Activated CD4-positive, alpha-beta T cell treated with anti-CD3 and anti-CD28 coated beads, Interleukin-2, Interleukin-6, amounts not matched to agents 100 ng/mL and 50 ng/mL, durations not matched to agents 16 hours and 8 hours (primary cell): ENCODE measurements at regions not wholly inside any gene's neighbourhood (a gene's known extent, or its start where the extent isn't known, plus 50 kb on each side); places are given as distances from the start of the nearest gene placed in this dataset.

Experiments
- DNase-seq: peaks from one replicate; pipeline ENCODE4 v3.0.0-alpha.2; 2020

GRCh38 chr18:55089610-55090009 lies 130.3 kb upstream of the CCDC68 start:
- no peak for DNase-seq

GRCh38 chr18:55088561-55088960 lies 129.3 kb upstream of the CCDC68 start:
- DNase-seq: no peak

DNA sequence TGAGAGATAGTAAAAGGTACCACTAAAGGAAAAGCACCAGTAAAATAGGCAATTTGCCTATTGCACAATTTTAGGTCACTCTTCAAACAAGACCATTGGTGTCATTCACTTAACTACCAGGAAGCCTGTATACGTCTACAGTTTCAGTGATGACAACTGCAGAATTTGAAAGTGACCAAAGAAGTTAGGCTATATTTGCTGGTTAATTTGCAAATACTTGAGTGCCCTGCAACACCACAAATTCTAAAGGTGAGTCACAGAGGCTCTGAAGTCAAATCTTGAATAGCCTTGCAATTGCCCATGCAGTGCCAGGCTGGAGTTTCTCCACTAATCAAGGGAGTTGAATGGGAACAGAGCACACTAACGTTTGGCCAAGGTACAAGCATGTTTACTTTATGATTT lies 128.7 kb upstream of the CCDC68 start:
- DNase-seq: no peak

DNA sequence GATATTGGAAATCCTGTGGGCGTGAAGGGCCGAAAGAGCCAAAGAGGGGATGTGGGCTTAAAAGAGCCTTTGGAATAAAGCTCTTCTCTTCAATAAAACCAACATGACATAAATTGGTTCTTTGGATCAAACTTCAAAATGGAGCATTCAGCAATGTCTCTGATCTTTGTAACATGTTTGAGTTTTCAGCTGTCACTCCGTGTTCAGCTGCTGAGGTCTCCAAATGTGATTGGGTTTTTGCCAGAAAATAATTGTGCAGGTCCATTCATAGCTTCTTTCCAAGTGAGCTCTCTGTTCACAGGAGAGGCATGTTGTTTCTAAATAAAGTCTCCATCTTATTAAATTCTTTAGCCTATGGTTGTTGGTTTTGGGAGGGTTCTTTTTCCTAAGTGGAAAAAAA lies 127.6 kb upstream of the CCDC68 start:
- DNase-seq: no peak

GRCh38 chr18:55085557-55086285 lies 126.5 kb upstream of the CCDC68 start:
- no peak for DNase-seq

GRCh38 chr18:55084550-55084949 lies 125.3 kb upstream of the CCDC68 start:
- DNase-seq: no peak

- no peak for DNase-seq
Observed at GRCh38 chr18:55083461-55083860, 124.2 kb upstream of the CCDC68 start.

DNA sequence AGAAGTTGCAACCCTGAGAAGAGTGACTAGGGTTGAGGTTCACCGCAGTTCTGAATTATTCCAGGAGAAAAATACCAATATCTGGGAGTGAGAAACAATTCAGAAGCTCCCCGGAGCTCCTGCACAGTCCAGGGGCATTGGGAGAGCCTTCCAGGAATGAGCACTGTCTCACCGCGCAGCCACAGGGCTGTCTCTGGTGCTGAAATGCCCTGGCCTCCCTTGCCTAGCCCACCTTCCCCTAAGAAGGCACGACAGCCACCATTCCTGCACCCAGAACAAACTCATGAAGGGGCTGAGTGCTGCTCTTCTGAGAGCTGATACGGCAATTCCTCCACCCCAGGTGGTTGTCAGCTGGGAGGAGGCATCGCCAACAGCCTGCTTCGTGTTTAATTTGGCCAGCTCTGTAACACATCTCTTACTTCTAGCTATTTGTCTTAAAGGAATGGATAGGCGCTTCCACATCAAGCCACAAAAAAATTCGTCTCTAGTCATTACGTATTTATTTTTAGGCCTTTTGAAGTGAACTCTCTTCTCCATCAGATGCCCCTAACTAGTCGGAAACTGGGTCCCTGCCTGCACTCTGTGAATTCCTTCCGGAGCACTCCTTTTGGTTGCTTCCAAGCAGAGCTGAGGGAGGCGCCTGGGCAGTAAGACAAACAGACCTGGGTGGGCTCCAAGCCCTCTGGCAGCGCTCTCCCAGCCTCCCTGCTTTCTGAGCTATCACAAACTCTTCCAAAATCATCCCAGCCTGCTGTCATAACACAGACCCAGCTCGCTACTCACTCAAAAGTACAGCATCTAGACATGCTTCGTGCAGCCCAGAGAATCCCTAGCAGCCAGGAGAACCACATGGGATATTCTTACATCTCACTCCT lies 120.5 kb upstream of the CCDC68 start:
- no peak for DNase-seq

DNA sequence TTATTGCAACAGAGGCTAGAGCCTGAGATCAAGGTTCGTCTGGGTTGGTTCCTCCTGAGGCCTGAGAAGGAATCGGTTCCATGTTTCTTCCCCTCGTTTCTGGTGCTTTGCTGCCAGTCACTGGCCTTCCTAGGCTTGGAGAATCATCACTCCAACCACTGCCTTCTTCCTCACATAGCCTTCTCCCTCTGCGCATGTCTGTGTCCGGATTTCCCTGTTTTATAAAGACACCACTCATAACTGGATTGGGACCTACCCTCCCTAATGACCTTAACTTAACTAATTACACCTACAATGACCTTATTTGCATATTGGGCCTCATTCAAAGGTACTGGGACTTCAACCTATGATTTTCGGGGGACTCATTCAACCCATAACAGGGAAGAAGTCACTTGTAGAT lies 119.8 kb upstream of the CCDC68 start:
- DNase-seq: no peak

- DNase-seq: no peak
Observed at GRCh38 chr18:55078303-55078932, 119.2 kb upstream of the CCDC68 start.

DNA sequence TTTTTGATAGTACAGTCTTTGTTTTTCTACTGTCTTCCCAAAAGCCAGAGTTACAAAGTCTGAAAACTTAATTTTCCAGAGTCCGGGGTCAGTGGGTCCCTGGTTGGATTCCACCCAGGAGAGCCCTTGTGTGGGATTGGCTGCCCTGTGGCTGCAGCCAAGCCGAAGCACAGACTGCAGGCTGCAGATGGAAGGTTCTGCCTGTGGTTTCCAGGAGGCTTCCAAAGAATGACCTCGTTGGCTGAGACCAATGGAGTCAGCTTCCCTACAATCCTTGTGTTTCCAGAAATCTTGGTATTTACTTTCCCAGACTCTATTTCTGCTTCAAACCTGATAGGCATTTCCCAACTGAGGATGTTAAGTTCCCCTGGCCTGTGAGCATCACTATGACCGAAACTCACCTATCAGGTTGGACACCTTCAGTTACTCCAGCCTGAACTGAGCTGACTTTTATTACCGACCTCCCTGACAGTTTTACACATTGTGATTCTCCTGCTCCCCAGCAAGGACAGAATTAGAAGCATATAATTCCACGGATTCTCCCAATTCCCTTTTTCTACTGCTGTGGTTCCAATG lies 117.5 kb upstream of the CCDC68 start:
- no peak for DNase-seq

DNA sequence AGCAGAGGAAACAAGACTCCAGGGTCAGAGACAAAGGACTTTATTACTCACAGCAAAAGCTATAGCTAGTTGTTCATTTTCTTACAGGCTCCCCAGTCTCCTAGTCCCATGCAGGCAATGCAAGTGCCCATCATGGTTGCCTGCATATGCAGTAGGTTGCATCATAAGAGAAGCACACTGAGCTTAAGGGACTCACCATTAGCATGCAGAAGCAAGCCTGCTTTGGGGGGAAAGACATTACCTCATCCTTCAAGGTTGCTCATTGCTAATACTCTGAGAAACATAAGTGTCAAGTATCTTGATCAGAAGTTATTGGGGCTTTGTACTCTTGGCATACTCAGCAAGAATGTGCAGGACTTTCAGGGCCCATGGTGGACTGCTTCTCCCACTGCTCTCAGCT lies 114.6 kb upstream of the CCDC68 start:
- DNase-seq: no peak

DNA sequence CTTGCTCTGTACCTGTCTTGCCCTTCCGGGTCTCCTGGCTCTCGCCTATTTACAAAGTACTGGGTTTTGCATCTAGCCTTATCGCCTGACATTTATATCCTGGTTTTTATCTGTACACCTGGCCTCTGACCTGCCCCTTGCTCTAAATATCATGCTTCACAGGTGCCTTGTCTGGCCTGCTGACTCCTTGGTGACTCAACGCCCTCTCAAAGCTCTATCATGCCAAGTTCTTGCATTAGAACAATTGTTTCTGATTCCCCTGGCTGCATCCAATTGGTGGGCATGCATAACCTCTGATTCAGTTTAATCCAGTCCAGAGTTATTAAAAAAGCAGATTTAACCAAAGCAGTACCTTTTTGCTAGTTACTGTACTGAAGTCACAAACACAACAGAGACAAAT lies 113.9 kb upstream of the CCDC68 start:
- DNase-seq: no peak

DNA sequence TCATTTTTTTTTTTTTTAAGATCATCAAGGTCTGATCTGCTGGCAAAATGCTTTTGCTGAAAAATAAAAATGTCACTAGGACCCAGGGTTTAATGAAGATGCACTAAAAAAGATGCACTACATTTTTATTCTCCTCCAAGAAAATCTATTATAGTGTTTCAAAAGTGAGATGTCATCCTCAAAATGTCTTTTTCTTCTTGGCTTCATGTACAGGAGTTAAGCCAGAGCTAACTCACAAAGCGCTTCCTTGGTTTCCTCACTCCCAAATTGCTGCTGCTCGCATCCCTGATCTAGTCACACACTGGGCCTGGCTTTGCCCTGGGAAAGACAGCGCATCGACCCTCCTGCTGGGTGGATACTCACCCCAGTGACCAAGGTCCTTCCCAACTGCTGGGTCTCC lies 113.4 kb upstream of the CCDC68 start:
- no peak for DNase-seq

DNA sequence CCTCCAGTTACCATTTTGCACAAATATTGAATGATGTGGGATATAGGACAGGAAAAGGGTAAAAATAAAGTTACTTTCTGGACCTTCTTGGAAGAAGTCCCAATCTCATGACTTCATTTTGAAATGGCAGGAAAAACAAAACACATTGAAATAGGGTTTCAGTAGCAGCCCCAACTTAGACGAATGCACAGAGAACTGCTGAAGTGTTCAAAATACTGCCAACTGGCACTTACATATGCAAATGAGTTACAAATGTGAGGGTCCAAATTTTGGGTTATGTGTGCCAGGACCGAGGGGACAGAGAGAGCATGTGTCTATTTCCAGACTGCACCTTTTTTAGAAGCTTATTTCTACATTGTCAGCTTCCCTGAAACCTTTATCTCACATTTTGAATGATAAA lies 112.9 kb upstream of the CCDC68 start:
- DNase-seq: no peak

DNA sequence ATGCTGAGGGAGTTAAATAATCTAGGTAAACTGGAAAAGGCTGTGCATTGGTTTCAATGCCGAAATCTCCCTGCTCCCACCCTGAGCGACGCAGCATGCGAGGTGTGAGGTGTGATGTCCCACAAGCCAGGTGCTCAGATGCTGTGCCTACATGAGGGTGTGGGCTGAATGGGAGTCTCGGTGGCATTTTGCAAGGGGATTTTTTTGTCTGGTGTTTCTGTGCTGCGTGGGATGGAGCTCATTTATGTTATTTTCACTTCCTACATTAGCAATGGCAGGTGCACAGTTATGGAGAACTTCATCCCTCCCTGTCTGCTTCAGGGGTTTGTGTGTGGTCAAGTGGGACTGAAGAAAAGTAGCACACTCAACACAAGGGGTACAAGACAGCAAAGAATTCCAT lies 110.2 kb upstream of the CCDC68 start:
- DNase-seq: no peak

GRCh38 chr18:55064760-55065159 lies 105.5 kb upstream of the CCDC68 start:
- DNase-seq: no peak

DNA sequence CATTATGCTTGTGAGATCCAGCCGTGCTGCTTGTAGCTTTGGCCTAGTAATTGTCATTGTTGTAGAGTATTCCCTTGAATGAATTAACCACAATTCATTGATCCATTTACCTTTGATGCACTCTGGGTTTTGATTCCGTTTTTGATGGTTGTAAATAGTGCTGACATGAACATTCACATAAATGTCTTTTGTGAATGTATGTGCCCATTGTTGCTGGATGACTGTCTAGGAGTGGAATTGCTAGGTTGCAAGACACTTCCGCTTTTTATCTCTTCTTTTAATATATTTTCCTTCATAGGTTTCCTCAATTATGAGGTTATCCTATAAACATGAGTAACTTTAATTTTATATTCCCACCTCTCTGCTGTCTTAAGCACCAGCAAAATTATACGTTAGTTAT lies 104.8 kb upstream of the CCDC68 start:
- DNase-seq: no peak

DNA sequence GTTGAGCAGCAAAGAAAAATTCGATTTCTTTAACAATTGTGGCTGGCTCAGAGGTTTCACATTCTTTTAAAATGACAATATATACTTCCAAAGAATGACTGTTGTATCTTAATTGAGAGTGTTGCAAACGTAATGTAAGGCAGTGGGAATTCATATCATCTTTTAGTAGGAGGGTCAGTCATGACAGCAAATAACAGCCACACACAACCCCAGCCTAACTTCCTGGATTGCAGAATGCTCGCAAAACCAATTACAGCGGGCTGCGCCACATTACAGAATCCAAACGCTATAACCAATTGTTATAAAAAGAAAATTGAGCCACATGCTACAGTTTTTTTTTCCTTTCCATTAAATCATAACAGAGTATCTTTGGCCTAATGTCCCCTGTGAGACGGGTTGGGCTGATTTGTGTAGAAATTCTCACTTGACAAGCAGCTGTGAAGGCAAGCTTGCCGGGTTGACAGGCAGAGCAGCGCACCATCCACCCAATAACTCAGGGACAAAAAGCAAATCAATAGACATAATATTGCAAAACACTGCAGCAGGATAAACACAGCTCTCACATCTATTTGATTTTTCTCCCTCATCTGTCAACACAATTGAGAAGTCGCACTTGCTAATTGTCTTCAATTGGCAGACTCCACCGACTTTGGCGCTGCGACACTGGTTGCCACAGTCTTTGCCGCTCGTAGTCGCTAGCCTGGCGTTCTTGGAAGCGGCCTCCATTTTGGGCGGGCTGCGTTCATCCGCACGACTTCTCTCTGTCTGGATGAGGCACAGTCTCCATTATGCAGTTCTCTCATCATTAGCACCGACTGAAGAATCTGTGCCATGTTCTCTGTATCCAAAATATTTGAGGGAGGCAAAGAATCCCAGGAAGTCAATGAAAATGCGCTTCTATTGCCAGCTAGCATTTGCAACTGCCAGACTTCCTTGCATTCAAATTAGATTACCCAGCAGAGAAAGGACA lies 95.0 kb upstream of the CCDC68 start:
- DNase-seq: no peak

DNA sequence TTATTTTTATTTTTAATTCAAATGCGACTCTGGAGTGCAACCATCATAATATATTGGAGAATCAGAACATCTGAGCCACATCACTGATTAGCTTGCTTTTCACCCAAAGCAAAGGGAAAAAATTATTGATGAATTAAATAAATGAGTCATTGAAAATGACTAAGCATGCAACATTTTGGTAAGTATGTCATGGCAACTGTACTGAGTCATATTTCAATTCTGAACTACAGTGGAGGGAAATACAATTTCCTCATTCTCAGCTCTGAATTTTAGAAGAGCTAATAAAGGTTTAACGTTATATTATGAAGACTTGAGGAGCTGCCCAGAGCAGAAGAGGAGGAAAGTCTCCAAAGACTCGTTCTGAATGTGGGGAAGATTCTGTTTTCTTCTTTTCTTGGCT lies 89.6 kb upstream of the CCDC68 start:
- DNase-seq: no peak

GRCh38 chr18:55047546-55047945 lies 88.3 kb upstream of the CCDC68 start:
- DNase-seq: no peak

GRCh38 chr18:55041366-55041765 lies 82.1 kb upstream of the CCDC68 start:
- DNase-seq: no peak
